GM19468 (cell line): ENCODE measurements at regions not wholly inside any gene's neighbourhood (a gene's known extent, or its start where the extent isn't known, plus 50 kb on each side); places are given as distances from the start of the nearest gene placed in this dataset.
"Not testable (repeated sequence)": the region's sequence is repeated elsewhere in the genome, so short reads cannot be mapped to it uniquely, and the experiment has no call there.

Experiments used
- ATAC-seq: cut with Tn5 transposase; IDR thresholded peaks from one replicate; pipeline ENCODE4 v1.9.1; 2021; ENCODE audit warnings: mild to moderate bottlenecking, moderate library complexity, moderate number of reproducible peaks; ENCODE audit not compliant: unreplicated experiment; ENCODE audit errors: extremely low read depth

DNA sequence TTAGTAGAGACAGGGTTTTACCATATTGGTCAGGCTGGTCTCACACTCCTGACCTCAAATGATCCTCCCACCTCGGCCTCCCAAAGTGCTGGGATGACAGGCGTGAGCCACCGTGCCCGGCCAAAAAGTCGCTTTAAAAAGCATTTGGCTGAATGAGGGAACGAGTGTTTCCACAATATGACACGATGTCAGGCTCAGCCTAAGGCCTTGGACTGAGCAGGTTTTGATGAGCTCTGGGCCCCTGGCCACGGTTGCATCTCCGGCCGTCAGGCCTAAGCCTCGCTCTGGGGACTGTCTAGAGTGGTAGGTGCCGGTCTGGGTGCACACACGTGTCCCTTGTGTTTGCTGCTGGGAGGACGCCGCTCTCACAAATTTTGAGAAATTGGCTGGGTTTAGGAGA, 120.3 kb downstream of the NPIPB11 start:
- ATAC-seq = not testable (repeated sequence)

DNA sequence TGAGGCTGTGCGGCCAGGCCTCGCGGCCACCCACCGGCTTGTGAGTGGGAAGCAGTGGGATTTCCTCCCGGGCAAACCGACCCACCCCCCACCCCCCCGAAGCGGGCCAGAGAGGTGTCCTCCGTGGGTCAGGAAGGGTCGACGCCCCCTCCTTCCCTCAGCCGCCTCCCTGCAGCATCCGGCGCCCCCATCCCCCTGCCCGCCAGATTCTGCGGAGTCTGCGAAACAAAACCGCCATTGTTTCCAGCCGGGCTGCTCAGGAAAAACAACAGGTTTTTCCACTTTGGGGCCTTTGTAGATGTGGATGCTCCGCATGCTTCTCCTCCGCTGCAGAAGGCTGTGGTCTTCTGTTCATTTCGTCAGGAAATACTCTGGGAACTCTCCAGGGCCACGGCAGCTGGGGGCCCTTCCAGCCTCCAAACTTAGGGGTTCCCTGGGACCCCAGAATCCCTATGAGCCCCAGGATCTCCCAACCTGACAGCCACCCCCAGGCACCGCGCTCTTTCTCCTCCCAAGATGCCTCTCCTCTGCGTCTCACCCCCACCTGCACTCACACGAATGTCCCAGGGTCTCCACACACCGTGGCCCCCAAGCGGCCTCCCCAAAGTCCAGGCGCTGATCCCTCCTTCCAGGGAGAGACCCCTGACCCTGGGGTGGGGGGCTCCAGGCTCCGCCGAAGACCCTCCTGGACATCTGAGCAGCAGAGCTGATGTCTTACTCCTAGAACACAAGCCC, 121.2 kb downstream of the NPIPB11 start:
- ATAC-seq = not testable (repeated sequence)

DNA sequence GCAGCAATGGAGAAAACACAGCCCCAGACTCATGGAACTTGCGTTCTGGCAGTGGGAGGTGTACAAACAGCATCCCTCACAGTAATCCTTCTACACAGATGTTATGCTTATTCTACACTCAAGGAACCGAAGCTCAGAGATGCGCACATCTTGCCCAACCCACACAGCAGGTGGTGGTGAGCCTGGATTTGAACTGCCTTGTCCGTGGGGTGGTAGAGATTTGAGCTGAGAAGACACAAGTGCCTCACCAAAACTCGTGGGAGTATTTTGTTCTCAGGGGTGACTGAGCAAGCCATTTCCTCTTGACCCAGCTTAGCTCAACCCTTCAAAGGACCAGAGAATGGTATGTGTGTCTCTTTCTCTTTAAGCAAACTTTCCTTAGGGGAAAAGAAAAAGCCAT, 121.8 kb downstream of the NPIPB11 start:
- ATAC-seq = not testable (repeated sequence)

DNA sequence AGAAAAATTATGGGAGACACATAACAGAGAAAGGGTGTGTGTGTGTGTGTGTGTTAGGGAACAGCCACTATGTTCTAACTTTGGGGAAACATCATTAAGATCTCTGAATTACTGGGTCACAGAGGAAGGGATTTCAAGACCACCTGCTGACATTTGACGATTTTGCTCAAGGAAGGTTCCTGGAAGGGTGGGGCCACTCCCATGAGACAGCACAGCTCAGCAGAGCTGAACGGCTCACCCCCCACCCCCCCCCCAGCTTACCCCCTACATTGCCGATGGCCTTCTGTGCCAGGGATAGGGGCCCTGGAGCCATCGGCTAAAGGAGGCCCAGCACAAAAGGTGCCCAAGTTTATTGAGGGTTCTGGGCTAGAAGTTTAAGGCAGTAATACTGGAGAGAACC, 122.4 kb downstream of the NPIPB11 start:
- ATAC-seq = not testable (repeated sequence)

DNA sequence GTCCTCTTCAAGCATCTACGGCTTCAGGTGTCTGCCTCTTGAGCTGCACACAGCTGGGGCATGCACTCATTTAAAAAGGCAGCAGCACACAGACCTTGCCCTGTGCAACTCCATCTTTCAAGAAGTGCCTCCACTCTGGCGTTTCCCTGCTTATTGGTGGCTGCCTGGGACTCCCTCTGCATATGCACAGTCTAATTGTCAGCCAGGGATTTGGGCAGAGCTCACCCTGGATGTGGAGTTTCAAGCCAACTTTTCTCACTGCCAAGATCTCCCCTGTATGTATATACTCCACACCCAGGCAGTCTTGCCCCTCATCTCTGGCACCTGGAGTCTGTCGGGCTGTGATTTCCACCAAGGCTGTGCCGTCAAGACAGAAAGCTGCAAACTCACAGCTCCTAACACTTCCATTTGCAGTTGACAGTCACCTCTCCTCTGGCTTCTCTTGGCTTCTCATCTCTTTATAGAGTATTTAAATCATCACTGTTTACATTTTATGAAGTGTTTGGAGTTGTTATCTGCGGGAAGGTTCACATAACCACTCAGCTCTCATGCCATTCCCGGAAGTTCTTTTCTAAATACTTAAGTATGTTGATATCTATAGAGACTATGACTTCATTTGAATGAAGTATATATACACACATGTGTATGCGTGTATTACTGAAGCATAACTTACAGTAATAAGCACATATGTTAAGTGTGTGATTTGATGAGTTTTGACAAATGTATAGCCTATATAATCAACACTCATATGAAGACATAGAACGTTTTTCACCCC, 128.2 kb downstream of the NPIPB11 start:
- not testable (repeated sequence) for ATAC-seq

GRCh38 chr16:29276446-29276845, 130.1 kb downstream of the NPIPB11 start:
- not testable (repeated sequence) for ATAC-seq

DNA sequence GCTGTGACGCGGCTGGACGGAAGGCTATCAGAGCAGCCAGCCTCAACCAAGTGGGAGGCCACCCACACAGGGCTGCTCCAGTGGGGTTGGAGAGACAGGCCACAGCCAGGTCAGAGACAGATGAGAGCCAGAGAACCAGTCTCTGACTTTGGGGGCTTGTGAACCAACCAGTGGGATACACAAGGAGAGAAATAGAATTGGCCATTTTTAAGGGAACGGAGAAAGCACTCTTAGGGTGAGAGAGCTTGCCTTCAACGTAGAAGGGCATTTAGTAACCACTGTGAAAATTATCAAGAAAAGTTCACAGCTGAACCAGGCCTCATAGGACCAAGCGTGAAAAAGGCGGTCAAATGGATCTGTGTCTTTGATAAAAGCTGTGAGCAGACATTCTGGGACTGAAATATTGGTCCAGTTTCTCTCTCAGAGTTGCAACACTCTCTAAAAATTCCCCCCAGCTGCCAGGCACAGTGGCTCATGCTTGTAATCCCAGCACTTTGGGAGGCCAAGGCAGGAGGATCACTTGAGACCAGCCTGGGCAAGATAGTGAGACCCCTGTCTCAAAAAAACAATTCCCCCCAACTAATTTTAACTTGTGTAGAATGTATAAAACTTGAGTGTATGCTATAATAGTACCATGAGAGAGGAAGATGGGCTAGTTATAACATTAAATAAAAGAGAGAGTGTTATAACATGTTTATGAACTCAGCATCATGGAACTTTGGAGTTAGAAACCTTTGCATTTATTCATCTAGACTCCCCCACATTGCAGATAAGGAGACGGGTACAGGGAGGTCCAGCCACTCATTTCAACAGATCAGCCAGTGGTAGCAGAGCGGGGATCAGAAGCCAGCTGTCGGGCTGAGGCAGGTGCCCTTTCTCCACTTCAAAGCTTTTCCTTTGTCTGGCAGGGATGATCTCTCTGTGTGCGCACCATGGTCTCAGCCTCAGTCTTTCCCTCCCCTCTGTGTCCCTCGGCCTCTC, 132.2 kb downstream of the NPIPB11 start:
- not testable (repeated sequence) for ATAC-seq

DNA sequence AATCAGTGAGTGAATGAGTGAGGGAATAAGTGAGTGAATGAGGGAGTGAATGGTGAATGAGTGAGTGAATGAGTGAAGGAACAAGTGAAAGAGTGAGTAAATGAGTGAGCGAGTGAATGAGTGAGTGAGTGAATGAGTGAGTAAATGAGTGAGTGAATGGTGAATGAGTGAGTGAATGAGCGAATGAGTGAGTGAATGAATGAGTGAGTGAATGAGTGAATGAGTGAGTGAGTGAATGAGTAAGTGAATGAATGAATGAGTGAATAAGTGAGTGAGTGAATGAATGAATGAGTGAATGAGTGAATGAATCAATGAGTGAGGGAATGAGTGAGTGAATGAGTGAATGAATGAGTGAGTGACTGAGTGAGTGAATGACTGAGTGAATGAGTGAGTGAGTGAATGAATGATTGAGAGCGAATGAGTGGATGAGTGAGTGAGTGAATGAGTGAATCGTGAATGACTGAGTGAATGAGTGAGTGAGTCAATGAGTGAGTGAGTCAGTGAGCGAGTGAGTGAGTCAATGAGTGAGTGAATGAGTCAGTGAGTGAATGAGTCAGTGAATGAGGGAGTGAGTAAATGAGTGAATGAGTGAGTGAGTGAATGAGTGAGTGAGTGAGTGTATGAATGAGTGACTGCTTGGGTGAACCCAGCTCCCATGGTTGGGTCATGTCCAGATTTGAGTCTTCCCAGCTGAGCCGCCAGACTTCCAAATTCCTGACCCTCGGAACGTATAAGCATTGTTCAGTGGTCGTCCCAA, 133.0 kb downstream of the NPIPB11 start:
- ATAC-seq = not testable (repeated sequence)

DNA sequence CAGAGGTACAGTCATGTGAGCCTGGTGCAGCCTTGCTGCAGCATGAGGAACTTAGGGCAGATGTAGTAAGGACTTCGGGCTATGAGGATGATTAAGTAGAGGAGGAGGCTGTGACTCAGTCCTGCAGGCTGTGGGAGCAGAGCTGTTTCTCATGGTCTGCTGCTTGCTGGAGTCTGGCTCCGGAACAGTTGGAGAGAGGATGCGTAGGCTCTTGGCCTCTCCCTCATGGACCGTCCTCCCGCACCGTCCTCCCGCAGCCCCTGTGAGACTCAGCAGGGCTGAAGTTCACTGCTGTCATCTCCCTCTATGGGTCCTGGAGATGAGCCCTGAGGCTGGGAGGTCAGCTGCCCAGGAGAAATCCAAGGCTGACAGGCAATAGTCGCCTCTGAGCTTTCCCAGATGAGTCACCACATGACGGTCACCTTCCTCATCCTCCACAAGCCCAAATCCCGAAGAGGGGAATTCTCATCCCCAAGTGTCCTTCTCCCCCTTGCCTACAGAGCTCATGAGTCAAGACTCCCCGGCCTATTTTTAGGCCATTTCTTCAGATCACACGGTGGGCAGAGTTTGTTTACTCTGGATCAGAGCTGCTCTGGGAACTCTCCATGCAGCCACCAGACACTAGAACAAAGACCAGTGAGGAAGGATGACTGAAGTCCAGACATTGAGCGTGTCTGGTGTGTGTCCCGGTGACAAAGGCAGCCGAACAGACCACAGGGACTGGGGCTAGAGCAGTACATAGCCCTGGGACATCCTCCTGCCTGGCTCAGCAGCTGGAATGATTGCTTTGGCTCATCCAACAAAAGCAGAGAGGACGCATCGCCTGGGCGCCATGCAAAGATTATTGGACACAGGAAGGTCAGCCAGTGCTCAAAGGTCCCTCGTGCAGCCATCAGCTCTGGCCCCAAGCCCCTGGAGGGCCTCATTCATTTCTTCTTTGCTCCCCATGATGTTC, 134.5 kb downstream of the NPIPB11 start:
- not testable (repeated sequence) for ATAC-seq

- not testable (repeated sequence) for ATAC-seq
Observed at GRCh38 chr16:29270923-29271322, 135.6 kb downstream of the NPIPB11 start.

DNA sequence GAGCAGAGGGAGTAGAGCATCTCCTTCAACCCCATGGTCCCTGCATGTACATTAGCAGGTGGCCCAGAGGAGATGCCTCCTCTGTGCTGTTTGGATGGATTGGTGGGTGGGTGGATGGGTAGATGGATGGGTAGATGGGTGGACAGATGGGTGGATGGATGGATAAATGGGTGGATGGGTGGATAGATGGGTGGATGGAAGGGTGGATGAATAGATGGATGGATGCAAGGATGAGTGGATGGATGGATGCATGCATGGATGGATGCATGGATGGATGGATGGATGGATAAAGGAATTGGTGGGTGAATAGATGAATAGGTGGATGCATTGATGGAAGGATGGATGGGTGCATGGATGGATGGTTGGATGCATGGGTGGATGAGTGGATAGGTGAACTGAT, 136.5 kb downstream of the NPIPB11 start:
- not testable (repeated sequence) for ATAC-seq

DNA sequence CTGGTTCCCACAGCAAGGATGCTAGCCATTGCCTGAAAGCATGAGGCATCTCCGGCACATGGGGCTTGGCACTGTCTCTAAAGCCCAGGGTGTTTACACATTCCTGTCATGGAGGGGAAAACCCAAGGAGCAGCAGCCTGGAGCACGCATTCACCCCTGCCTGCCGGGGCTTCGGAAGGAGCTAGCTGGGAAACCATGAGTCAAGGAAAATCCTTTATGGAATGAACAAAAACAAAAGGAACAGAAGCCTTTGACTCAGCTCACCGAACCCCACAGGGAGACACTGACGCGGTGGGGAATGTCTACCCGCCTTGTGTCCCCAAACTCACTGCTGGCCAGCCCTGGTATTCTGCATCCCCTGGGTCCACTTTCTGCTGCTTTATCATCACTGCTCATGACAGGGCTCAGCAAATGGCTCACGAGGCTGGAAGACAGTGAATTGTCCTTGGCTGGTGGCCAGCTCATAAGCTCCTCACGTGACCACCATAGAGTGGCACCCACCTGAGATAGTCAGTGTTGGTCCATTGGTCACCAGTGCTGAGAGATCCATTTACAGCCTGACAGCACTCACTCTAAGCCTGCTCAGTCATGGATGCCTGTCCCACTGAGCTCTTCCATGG, 137.2 kb downstream of the NPIPB11 start:
- not testable (repeated sequence) for ATAC-seq

DNA sequence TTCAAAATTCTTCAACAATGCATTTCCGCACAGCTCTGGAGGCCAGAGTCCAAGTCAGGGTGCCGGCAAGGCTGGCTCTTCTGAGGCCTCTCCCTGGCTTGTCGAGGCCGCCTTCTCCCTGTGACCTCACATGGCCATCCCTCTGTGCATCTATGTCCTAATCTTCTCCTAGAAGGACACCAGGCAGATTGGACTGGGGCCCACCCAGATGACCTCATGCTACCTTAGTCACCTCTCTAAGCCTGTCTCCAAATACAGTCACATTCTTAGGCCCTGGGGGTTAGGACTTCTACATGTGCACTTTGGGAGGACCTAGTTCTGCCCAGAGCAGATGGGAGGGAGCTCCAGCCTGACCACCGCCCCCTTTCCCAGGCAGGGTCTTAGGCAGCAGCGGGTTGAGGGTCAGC, 137.7 kb downstream of the NPIPB11 start:
- not testable (repeated sequence) for ATAC-seq

DNA sequence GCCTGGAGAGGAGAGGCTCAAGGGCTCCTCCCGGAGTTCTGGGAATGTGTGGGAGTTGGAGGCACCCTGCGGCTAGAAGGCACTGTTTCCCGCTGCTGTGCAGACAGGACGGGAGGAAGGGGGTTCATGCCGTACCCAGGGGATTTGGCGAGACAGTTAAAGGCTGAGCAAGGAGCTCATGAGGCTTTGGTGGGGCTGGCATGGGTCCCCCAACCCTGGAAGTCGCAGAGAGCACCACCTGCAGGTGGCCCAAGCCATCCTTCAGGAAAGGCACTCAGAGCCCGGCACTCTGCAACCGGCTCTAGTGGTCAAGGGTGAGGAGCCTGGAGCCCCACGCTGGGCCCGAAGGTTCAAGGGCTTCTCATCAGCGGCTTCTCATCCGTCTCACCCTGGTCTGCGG, 138.2 kb downstream of the NPIPB11 start:
- ATAC-seq = not testable (repeated sequence)

DNA sequence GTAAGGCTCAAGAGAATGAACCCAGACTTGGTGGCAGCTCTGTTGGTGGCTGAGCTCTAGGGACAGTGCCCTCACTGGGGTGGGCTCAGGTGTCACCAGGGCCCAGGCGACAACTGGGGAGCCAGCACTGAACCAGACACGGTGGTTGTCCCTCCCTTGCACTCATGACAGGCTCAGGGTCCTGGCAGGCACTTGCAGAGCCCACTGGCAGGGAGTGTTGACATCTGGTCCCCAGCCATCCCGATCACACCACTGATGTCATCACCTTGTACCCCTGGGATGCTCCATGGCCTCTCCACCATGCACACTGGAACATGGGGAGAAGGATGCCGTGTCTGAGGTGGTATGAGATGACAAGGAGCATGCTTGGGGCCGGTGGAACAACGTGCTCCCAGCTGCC, 138.6 kb downstream of the NPIPB11 start:
- not testable (repeated sequence) for ATAC-seq

DNA sequence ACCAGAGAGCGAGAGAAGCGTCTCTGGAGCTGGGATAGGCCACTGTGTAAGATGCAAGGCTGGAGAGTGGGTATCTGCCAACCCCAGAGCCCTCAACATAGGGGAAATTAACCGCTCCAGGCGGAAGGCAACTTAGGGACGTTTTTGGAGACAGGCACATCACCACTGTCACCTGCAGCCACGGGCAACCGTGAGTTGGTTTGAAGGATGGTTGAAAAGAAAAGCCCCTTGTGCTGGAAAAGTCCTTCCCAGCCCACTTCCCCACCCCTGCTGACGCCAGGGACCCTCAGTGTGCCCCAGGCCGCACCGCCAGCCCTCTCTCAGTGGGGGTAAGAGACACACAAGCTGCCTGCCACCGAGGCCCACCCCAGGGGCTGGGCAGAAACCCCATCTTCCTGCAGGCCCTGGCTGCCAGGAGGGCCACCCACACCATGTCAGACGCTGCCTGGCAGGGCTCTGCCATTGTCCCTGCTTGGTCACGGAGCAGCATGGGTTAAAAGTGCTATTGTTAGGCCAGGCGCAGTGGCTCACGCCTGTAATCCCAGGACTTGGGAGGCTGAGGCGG, 139.4 kb downstream of the NPIPB11 start:
- not testable (repeated sequence) for ATAC-seq

DNA sequence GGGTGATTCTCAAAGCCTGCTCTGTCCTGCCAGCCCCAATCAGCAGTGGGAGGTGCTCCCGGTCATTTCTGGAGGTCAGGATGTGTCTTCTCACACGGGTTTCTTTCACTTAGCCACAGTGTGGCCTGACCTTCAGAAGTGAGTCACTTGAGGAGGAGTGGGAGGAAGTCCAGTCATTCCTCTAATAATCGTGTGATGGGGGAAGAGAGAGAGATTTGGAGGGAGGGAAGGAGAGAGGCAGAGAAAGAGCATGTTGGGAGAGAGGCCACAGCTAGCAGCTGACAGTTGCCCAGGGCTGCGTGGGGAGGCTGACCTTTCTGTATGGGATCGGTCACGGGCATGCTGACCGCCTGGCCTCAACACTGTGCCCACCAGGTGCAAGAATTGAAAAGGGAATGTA, 139.9 kb downstream of the NPIPB11 start:
- ATAC-seq = not testable (repeated sequence)
